ENCODE measurements at regions not wholly inside any gene's neighbourhood (a gene's known extent, or its start where the extent isn't known, plus 50 kb on each side); places are given as distances from the start of the nearest gene placed in this dataset.

DNA sequence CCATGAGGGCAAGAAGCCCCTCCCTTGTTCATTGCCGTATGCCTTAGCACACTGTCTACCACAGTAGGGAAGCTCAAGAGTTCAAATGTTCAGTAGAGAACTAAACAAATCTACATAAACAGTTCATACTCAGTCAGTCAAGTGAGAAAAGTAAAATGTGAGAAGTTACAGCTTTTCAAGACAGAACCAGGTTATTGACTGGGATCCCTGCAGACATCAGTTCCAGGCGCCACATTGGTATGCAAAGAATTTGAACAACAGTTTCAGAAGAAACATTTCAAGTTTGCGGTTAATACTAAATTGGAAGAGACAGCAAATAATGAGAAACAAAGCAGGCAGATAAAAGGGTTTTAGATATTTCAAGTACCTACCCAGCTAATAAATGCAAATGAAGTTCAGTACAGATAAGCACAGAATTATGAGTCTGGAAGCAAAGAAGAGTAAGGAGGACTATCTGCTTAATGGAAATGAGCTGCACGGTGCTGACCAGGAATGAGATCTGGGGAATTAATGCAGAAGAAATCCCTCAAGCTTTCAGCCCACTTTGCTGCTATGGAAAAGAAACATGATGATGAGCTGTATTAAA lies 246.2 kb downstream of the HACE1 start:
- no peak for DNase-seq

- DNase-seq = no peak
These were observed 247.2 kb downstream of the HACE1 start for GRCh38 chr6:104612541-104612940.

DNA sequence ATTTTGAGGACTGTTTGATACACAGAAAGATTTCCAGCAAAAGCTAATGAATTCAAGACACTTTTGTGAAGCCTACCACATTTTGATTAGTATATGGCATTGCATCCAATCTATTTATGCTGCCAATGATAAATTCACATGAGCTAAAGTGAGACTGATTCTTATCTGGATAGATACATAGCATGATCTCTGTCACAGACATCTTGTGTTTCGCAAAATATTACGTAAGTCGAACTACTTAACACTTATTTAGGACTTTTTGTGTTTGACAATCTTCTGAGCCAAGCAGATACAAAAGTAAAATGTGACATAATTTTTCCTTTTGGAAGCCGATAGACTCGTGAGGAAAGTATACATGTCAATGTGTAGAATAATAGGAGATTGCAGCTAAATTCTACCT lies 251.6 kb downstream of the HACE1 start:
- DNase-seq = no peak

DNA sequence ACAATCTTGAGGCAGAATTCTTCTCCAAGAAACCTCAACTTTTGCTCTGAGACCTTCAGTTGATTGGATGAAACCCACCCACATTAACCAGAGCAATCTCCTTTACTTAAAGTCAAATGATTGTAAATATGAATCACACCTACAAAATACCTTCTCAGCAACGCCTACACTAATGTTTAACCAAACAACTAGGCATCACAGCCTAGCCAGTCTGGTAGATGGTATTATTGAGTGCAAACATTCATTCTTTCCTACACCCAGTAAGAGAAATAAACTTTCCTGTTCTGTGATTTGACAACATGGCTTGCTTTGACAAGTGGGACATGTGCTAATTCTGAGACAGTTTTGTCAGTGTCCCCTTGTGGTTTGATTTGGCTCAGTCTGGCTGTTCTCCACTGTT lies 252.2 kb downstream of the HACE1 start:
- no peak for DNase-seq

GRCh38 chr6:104606361-104606760 lies 253.4 kb downstream of the HACE1 start:
- no peak for DNase-seq

DNA sequence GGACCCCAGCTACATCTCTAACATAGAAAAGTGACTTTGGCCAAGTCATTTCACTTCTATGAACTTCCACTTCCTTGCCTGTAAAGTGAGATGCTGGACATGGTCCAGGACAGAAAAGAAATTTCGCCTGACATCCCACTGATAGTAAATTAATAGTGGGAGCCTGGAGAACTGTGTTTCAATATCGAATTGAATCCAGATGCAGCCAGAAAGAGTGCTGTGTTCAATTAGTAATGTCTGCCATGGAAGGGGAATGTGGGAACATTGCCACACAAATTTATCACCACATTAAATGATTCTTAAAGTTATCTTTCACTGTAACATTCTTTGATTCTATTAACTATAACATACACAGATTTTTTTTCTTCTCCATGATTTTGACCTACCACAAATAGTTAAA lies 255.0 kb downstream of the HACE1 start:
- DNase-seq = no peak

DNA sequence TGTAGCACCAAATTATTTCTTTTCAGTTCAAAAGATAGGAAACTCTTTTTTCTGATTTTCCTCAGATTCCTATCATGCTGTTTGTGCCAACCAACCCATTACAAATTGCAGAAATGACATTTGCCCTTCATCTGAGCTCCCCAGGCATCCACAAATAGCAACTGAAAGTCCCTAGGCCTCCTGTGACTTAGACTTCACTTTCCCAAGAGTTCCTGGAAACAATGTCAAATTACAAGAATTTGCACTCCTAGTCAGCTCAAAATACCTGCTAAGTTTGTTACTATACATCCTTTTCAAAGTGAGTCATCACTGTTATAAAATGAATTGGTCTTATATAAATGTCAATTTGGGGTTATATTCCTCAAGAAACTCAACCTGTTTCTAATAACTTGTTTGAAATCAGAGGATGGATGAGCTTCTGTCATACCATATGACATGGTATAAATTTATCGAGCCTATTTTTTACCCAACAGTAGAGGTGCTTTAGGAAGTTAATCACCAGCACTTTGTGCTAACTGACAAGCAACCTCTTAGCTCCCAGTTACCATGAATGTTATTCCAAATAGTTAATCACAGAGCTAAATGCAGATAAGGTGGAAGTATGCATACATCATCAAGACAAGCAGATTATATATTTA lies 256.5 kb downstream of the HACE1 start:
- DNase-seq = no peak

GRCh38 chr6:104601721-104602120 lies 258.0 kb downstream of the HACE1 start:
- DNase-seq = no peak

DNA sequence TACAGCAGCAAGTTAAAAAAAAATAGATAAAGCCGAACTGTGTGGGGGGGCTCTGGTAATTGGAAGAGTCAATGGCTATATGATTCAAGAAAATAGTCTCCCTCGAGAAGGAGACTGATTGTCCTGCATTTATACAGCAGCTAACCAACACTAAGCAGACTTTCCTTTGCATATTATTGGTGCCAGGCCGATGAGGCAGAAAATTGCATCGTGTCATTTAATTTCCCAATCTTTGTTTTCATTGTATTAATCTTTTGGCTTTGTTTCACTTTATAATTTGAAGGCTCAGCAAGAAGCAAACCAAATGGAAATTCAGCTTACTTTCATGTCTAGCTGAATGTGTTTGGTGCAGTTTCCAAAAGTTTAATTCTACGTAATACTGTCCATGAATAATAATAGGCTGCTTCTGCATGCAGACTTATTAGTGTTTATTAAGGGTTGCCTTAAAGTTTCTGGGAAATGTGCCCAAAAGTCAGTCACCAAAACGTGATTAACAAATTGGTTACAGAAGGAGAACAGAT lies 258.5 kb downstream of the HACE1 start:
- DNase-seq = no peak

GRCh38 chr6:104600639-104600931 lies 259.1 kb downstream of the HACE1 start:
- no peak for DNase-seq

GRCh38 chr6:104599821-104600638 lies 259.7 kb downstream of the HACE1 start:
- no peak for DNase-seq

- no peak for DNase-seq
These were observed 262.1 kb downstream of the HACE1 start for GRCh38 chr6:104597541-104598050.

- DNase-seq = no peak
These were observed 263.6 kb downstream of the HACE1 start for GRCh38 chr6:104596091-104596490.

- no peak for DNase-seq
These were observed 264.4 kb downstream of the HACE1 start for GRCh38 chr6:104595311-104595820.

DNA sequence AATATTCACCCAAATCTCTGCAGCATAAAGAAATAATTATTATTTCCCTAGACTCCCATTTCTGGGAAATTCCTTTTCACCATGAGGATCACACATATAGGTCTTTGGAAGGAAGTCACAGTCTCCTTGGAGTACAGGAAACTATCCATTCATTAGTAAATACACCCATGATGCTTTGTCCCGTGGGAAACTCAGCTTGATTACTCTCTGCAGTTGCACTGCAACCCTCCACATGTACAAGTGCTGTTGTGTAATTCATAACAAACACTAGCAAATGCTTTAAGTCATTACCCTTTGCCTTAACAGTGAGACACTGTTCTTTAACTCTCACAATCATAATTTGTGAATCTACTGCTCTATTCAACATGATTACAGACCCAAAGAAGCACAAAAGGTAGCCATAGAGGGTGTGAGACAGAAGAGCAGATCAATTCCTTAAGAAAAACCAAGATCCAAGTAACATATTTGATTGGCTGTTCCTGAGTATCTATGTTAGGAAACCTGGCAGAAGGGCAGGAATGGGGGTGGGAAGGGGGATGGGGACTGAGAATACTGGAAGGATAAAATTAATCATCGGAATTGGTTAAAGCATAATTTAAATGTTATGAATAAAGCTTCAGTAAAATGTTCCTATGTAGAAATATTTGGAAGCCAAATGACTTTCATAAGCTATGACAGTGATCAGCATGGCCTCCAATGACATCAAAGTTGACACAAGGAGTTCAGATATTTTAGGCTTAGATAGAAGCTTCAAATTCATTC lies 268.0 kb downstream of the HACE1 start:
- no peak for DNase-seq

- no peak for DNase-seq
These were observed 269.8 kb downstream of the HACE1 start for GRCh38 chr6:104589940-104590339.

- DNase-seq = no peak
These were observed 274.1 kb downstream of the HACE1 start for GRCh38 chr6:104585646-104586045.

DNA sequence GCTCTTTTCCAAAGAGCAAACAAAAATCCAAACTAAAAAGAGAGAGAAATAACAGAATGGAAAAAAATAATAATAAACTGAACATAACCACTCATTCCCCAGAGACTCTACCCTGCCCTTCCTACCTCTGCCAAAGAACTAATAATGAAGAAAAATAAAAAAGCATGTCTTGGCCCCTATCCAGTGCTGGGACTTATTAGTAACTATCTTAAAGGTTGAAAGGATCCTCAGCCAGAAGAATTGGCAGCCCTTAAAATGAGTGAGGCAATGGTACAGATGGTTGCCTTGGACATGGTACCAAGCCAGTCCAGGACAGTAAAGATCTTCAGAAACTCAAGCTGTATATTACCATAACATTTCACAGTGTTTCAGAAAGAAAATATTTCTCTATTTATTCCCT lies 279.3 kb downstream of the HACE1 start:
- DNase-seq = no peak

DNA sequence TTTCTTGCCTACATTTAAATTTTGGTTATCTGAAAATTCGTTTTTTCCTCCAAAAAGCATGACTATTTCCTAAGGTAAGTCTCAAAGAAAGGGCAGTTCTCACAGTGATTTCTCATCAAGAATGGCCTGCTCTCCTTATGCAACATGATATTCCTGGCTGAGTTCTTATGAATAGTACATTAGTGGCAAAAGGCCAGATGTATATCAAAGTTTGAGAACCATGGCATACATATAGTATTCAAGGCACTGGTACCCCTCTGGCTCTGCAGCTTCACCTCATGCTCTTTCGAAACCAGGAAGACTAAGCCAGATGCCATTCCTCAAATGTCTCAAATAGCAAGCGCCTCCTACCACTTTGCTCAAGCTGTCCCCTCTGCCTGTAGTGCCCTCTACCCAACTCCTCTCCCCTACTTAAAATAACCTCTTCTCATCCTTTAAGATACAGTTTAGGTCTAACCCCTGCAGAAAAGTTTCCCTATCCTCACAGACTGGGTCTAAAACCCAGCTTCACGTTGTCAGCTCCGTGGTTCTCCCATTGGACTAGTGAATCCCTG lies 280.3 kb downstream of the HACE1 start:
- DNase-seq = no peak

GRCh38 chr6:104575536-104575935 lies 284.2 kb downstream of the HACE1 start:
- DNase-seq = no peak

GRCh38 chr6:104574135-104574750 lies 285.5 kb downstream of the HACE1 start:
- no peak for DNase-seq

GRCh38 chr6:104573350-104573749 lies 286.4 kb downstream of the HACE1 start:
- DNase-seq = no peak

Data from SIG-M5 (cell line).